ENCODE measurements at regions not wholly inside any gene's neighbourhood (a gene's known extent, or its start where the extent isn't known, plus 50 kb on each side); places are given as distances from the start of the nearest gene placed in this dataset.

DNA sequence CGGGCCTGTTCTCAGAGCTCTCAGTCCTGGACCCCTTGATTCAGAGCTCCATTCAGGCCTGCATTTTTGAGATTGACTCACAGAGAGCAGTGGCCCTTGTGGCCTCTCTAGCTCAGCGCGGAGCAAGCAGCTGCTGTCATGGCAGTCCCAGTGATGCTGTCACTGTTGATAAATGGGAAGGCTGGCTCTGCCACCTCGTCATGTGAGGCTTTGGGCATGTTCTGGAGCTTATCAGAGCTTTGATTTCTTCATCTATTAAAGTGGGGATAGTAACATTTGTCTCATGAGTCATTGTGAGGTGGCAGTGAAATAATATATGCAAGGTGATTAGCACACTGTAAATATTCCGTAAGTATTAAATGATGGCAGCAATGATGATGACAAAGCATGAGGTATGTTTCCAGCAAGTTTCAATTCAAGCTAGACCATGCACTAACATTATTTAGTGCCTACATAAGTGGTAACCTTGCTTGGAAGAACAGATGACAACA is 126.4 kb upstream of the CXCL14 start:
- no peaks in the 10 kb centered on the region for H3K4me1 Mint-ChIP-seq
- no peak for ATAC-seq

DNA sequence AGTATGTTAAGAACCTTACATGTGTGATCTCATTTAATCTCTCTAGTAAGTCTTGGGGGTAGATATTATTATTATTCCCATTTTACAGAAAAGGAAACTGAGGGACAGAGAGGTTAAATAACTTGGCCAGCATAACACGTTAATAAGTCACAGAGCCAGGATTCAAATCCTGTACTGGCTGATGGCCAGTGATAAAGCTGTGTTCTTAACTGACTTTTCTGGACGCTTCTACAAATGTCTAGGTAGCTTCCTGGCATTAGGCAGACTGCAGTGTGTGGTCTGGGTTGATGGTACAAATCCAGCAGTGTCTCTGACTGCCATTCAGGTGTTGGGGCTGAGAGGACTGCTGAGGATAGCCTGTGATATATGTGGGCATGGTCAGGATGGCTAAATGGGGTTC is 125.8 kb upstream of the CXCL14 start:
- no peaks in the 10 kb centered on the region for H3K9me3 ChIP-seq (ENCODE audit: control insufficient read depth, low read length, poor library complexity, severe bottlenecking)
- Mint-ChIP-seq H3K27me3 (peaks cover 18% of the 10 kb centered on the region), H3K4me3 (no peak overlapping the region), H3K4me1 (no peaks in the 10 kb centered on the region), H3K36me3 (ENCODE audit: low read depth) (no peaks in the 10 kb centered on the region), H3K27ac (no peak overlapping the region)
- no peak for DNase-seq
- no peak for ATAC-seq

More for the DNA sequence above, 126.4 kb upstream of the CXCL14 start:
- no peaks in the 10 kb centered on the region for H3K9me3 ChIP-seq (ENCODE audit: control insufficient read depth, low read length, poor library complexity, severe bottlenecking)
- Mint-ChIP-seq H3K27me3 (peaks cover 18% of the 10 kb centered on the region), H3K27ac (no peak overlapping the region), H3K4me3 (no peak overlapping the region), H3K36me3 (ENCODE audit: low read depth) (no peaks in the 10 kb centered on the region)
- DNase-seq: no peak

DNA sequence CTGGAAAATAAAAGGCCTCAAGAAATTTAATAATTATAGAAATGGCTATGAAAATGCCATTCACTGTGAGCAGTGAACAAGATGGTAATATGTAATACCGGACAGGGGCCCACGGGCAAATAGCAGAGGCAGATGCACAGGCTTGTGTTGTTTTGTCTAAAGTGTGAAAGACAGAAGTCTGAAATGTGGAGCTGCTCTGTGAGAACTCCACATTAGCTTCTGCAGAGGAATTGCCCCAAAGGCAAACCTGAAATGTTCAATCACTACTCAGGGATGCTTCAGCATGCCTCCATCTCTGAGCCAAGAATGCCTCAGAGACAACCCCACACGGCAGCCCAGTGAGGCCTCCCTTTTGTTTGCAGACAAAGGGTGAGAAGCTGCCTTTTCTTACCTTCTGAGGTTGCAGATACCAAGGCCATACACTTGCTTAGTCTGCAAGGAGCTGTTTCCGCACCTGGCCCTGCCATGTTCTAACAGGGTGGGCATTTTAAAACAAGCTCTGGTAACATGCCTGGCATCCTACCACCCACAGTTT is 124.3 kb upstream of the CXCL14 start:
- Mint-ChIP-seq H3K36me3 (ENCODE audit: low read depth) (no peaks in the 10 kb centered on the region), H3K27me3 (peaks cover 17% of the 10 kb centered on the region), H3K27ac (no peak overlapping the region), H3K4me1 (no peaks in the 10 kb centered on the region), H3K4me3 (no peak overlapping the region)
- ATAC-seq (no peak), DNase-seq (no peak)
- H3K9me3 ChIP-seq (ENCODE audit: control insufficient read depth, low read length, poor library complexity, severe bottlenecking): no peaks in the 10 kb centered on the region

DNA sequence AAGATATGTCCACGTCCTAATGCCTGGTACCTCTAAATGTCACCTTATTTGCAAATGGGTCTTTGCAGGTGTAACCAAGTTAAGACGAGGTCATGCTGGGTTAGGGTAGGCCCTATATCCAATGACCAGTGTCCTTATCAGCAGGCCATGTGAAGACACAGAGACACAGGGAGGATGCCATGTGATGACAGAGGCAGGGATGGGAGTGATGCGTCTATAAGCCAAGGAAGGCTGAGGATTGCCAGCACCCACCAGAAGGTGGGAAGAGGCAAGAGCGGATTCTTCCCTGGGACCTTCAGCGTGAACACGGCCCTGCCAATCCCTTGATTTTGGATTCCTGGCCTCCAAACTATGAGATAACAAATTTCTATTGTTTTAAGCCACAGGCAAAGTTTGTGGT is 123.4 kb upstream of the CXCL14 start:
- DNase-seq (no peak), ATAC-seq (no peak)
- peaks cover 17% of the 10 kb centered on the region for H3K27me3 Mint-ChIP-seq
- H3K36me3 Mint-ChIP-seq (ENCODE audit: low read depth): no peaks in the 10 kb centered on the region
- no peaks in the 10 kb centered on the region for H3K4me1 Mint-ChIP-seq
- no peak overlapping the region for H3K27ac Mint-ChIP-seq
- H3K4me3 Mint-ChIP-seq: no peak overlapping the region
- no peaks in the 10 kb centered on the region for H3K9me3 ChIP-seq (ENCODE audit: control insufficient read depth, low read length, poor library complexity, severe bottlenecking)

DNA sequence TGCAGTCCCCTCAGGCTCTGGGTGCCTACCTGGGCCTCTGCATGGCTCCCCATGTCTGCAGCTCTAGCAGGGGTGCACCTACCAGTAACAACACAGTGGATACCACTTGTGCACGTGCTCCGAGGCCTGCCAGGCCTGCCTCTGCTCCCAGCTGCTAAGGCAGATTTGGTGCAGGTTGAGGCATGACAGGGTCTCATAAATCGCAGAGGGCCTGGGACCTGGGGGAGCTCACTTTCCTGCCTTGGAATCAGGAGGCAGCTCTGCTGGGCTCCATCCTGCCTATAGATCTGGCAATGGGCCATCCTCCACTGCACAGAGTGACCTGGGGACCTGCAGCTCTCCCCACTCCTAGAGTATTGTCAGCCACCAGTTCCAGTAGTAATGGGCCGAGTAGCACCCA is 121.9 kb upstream of the CXCL14 start:
- DNase-seq (no peak), ATAC-seq (no peak)
- peaks cover 23% of the 10 kb centered on the region for H3K27me3 Mint-ChIP-seq

DNA sequence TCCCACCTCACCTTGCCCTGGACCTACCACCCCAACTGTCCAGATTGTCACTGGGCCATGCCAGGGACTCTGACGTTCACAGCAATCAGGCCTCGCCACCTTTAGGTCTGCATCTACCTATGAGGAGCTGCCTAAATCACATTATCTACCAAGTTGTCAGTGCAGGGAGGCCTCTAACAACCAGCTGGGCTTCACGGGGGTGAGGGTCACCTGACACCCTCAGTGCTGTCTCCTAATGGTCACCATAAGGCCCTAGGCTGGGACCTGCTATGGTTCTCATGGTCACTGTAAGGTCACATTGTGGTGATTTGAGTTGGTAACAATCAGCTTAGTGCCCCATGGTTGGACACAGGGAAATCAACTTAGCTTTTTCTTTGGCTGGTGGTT is 119.2 kb upstream of the CXCL14 start:
- peaks cover 31% of the 10 kb centered on the region for H3K27me3 Mint-ChIP-seq
- no peaks in the 10 kb centered on the region for H3K36me3 Mint-ChIP-seq (ENCODE audit: low read depth)
- ATAC-seq (no peak), DNase-seq (no peak)
- no peak overlapping the region for H3K27ac Mint-ChIP-seq
- no peak overlapping the region for H3K4me3 Mint-ChIP-seq
- no peaks in the 10 kb centered on the region for H3K4me1 Mint-ChIP-seq
- no peaks in the 10 kb centered on the region for H3K9me3 ChIP-seq (ENCODE audit: control insufficient read depth, low read length, poor library complexity, severe bottlenecking)

More for the DNA sequence above, 121.9 kb upstream of the CXCL14 start:
- no peaks in the 10 kb centered on the region for H3K9me3 ChIP-seq (ENCODE audit: control insufficient read depth, low read length, poor library complexity, severe bottlenecking)
- no peak overlapping the region for H3K4me3 Mint-ChIP-seq
- no peaks in the 10 kb centered on the region for H3K4me1 Mint-ChIP-seq
- no peak overlapping the region for H3K27ac Mint-ChIP-seq
- no peaks in the 10 kb centered on the region for H3K36me3 Mint-ChIP-seq (ENCODE audit: low read depth)

DNA sequence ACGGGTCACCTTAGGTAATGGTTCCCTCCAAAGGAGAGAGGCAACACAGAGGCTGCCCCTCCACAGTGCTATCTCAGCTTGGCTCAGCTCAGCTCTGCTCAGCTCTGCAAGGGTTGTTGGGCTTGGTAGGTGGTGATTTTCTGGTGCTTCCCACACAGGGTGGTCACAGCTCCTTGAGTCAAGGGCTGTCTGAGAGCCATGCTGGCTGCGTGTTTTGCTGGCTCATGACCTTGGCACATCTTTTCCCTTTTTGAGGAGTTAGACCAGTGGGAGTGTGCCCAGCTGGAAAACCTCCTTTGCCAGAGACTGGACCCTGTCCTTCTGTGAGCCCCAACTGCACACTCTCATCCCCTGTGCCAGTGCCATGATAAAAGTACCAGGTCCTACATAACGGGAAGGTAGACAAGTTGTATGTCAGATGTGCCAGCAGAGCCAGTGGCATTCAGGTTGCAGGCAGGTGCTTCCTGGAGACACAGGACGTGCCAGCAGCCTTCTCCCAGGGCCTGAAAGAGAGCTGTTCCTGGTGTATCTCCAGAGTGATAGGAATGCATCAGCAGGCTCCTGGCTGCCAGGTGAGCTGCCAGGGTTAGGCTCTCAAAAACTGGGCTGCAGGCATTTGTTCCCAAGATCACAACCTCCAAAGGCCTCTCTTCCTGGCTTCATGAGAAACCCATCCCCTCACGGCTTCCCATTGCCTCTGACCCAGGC is 118.6 kb upstream of the CXCL14 start:
- H3K4me3 Mint-ChIP-seq: no peak overlapping the region
- ATAC-seq (no peak), DNase-seq (no peak)
- H3K36me3 Mint-ChIP-seq (ENCODE audit: low read depth): no peaks in the 10 kb centered on the region
- peaks cover 31% of the 10 kb centered on the region for H3K27me3 Mint-ChIP-seq
- H3K4me1 Mint-ChIP-seq: no peaks in the 10 kb centered on the region
- H3K9me3 ChIP-seq (ENCODE audit: control insufficient read depth, low read length, poor library complexity, severe bottlenecking): no peaks in the 10 kb centered on the region
- no peak overlapping the region for H3K27ac Mint-ChIP-seq

DNA sequence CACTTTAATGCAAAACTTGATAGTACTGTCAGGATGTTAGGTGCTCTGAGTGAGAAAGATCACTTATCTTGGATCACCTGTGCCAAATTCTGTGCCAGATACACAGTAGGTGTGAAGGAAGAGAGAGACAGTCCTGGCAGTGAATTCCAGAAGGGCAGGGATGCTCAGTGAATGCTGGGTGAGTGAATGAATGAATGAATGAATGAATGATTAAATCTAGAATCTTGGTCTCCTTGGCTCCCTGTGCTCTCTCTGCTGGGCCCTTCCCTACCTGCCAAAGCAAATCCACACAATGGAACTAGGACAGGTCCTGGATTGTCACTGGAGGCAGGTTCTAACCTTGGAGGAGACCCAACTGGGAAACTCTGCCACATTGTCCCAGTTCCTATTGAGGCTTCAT is 117.5 kb upstream of the CXCL14 start:
- H3K36me3 Mint-ChIP-seq (ENCODE audit: low read depth): no peaks in the 10 kb centered on the region
- H3K27ac Mint-ChIP-seq: no peak overlapping the region
- no peaks in the 10 kb centered on the region for H3K9me3 ChIP-seq (ENCODE audit: control insufficient read depth, low read length, poor library complexity, severe bottlenecking)
- ATAC-seq (no peak), DNase-seq (no peak)
- H3K4me1 Mint-ChIP-seq: no peaks in the 10 kb centered on the region
- H3K4me3 Mint-ChIP-seq: no peak overlapping the region
- H3K27me3 Mint-ChIP-seq: peaks cover 35% of the 10 kb centered on the region

DNA sequence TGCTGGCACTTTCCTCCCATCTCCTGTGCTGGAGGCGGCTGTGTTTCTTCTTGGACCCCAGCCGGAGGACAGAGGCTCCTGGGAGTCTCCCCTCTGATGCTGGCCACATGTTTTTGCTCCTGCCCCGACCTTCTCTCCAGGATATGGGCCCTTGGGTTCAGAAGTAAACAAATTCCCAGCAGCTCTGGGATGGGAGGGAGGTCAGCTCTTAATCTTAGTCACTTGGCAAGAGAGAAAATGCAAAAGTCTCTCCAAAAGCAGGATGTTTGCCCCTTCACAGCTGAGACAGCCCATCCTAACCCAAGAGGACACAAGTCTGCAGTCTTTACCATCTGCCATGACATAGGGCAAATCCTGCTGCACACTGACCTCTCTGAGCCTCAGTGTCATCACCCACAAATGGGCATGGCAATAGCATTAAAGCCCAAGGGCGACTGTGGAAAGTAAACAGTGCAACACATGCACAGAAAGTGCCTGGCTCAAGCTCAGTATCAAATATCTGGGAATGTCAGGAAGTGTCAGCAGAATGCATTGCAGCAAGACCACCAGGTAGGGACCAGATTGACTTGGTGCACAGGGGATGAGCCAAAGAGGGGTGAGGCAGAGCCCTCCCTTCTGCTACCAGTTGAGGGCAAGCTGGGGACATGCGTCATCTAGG is 117.0 kb upstream of the CXCL14 start:
- no peaks in the 10 kb centered on the region for H3K9me3 ChIP-seq (ENCODE audit: control insufficient read depth, low read length, poor library complexity, severe bottlenecking)
- peaks cover 40% of the 10 kb centered on the region for H3K27me3 Mint-ChIP-seq
- ATAC-seq (no peak), DNase-seq (no peak)
- H3K4me3 Mint-ChIP-seq: no peak overlapping the region
- no peaks in the 10 kb centered on the region for H3K36me3 Mint-ChIP-seq (ENCODE audit: low read depth)
- H3K4me1 Mint-ChIP-seq: no peaks in the 10 kb centered on the region
- no peak overlapping the region for H3K27ac Mint-ChIP-seq

DNA sequence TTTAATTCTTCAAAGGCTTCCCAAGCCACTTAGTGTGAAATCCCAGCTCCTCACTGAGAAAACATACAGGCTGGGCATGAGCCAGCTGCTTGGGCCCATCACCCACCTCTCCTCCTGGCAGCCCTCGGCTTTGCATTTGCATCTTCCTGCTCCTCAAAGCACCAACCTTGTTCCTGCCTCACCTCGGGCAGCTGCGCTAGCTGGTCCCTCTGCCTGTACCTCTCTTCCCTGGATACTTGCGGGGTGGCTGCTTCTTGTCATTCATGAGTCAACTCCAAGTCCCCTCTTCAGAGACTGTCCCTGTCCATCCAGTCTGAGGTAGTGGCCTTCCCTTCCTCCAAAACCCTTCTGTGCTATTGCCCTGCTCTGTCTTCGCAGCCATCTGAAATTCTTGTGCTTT is 116.1 kb upstream of the CXCL14 start:
- no peak overlapping the region for H3K27ac Mint-ChIP-seq
- H3K36me3 Mint-ChIP-seq (ENCODE audit: low read depth): no peaks in the 10 kb centered on the region
- no peaks in the 10 kb centered on the region for H3K4me1 Mint-ChIP-seq
- no peak for DNase-seq
- ATAC-seq: no peak
- H3K9me3 ChIP-seq (ENCODE audit: control insufficient read depth, low read length, poor library complexity, severe bottlenecking): no peaks in the 10 kb centered on the region
- peaks cover 49% of the 10 kb centered on the region for H3K27me3 Mint-ChIP-seq
- no peak overlapping the region for H3K4me3 Mint-ChIP-seq

DNA sequence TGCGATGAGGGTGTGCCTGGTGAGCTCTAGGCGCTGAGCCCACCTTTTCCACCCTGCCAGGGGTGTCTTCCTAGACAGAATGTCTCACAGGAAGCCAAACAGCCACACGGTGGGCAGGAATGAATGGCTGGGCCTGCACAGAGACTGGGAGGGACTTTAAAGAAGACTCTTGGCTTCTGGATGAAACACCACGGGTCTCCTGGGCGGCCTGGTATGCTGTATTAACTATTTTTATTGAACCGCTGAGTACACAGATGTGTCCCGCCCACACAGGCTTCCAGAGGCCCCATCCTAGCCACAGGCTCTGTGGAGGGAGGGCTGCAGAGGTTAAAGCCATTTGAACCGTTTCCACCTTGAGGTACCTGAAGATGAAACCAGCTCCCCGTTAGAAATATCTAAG is 115.2 kb upstream of the CXCL14 start:
- ATAC-seq (no peak), DNase-seq (no peak)
- no peak overlapping the region for H3K4me3 Mint-ChIP-seq
- H3K27me3 Mint-ChIP-seq: peaks cover 53% of the 10 kb centered on the region
- H3K9me3 ChIP-seq (ENCODE audit: control insufficient read depth, low read length, poor library complexity, severe bottlenecking): no peaks in the 10 kb centered on the region
- H3K36me3 Mint-ChIP-seq (ENCODE audit: low read depth): no peaks in the 10 kb centered on the region
- no peaks in the 10 kb centered on the region for H3K4me1 Mint-ChIP-seq
- no peak overlapping the region for H3K27ac Mint-ChIP-seq

DNA sequence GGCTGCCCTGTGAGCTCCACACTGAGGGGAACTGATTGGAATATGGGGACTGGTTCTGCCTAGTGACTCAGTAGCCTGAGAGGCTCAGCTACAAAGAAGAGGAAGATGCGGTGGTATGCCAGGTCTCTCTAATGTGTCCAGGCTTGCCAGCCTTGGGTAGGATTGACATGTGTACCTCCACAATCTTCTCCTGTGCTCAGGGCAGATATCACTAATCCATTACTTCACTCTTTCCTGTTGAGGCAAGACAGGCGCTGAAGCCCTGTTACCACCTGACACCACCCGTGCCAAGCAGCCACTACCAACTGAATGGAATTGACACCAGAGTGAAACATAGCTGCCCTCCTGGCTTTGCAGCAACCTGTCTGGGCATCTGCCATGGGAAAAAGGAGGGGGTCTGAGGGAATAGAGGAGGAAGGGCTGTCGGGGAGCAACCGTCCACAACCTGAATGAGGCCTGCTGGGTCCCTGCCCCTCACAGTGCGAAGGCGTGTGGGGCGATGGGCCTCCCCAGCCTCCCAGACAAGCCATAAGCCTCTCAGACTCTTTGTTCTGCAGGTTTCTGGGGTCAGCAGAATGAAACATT is 114.7 kb upstream of the CXCL14 start:
- no peak overlapping the region for H3K4me3 Mint-ChIP-seq
- no peaks in the 10 kb centered on the region for H3K4me1 Mint-ChIP-seq
- DNase-seq: no peak
- H3K27ac Mint-ChIP-seq: no peak overlapping the region
- ATAC-seq: no peak
- peaks cover 54% of the 10 kb centered on the region for H3K27me3 Mint-ChIP-seq
- no peaks in the 10 kb centered on the region for H3K9me3 ChIP-seq (ENCODE audit: control insufficient read depth, low read length, poor library complexity, severe bottlenecking)
- no peaks in the 10 kb centered on the region for H3K36me3 Mint-ChIP-seq (ENCODE audit: low read depth)

DNA sequence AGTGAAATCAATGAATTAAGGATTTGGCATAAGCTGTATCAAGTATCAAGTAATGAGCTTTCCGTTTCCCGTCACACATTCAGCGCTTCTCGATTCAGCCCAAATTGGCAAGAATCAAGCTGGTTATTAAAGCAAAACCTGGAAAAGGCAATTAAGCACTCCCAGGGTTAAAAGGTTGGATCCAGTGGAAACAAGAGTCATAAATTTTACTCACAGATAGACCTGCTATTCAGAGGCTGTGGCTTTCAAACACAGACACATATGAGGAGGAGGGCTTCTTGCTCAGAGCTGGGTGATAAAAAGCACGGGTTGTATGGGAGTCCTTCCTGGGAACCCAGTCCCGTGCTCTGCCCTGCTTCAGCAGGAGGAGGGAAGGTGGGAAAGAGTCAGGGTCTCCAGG is 112.3 kb upstream of the CXCL14 start:
- Mint-ChIP-seq H3K4me3 (no peak overlapping the region), H3K4me1 (no peaks in the 10 kb centered on the region), H3K36me3 (ENCODE audit: low read depth) (no peaks in the 10 kb centered on the region), H3K27ac (no peak overlapping the region), H3K27me3 (peaks cover 65% of the 10 kb centered on the region)
- DNase-seq: no peak
- no peak for ATAC-seq
- H3K9me3 ChIP-seq (ENCODE audit: control insufficient read depth, low read length, poor library complexity, severe bottlenecking): no peaks in the 10 kb centered on the region

Measured in T-helper 17 cell (primary cell).